ENCODE measurements at regions not wholly inside any gene's neighbourhood (a gene's known extent, or its start where the extent isn't known, plus 50 kb on each side); places are given as distances from the start of the nearest gene placed in this dataset.

GRCh38 chr12:126989532-126989931 is 1277.4 kb upstream of the TMEM132C start:
- no peak for TF ChIP-seq GATA3 (IDR thresholded peaks at IDR 0.05; ENCODE audit: low read depth, low read length)
- TF ChIP-seq GATA2 (IDR thresholded peaks at IDR 0.05; ENCODE audit: low read depth, low read length): no peak

Data from SH-SY5Y (cell line).